Stomach (tissue), 8 donors: ENCODE measurements at regions not wholly inside any gene's neighbourhood (a gene's known extent, or its start where the extent isn't known, plus 50 kb on each side); places are given as distances from the start of the nearest gene placed in this dataset.
"Not testable (repeated sequence)": the region's sequence is repeated elsewhere in the genome, so short reads cannot be mapped to it uniquely, and the experiment has no call there.

ENCODE experiments used
- DNase-seq, 2 donors: peaks; one replicate each; pipeline versions ENCODE4 v3.0.0 to v3.0.0-alpha.2; 2013 to 2019
- H3K27ac ChIP-seq, 5 donors: fragments of 200-600 bp in 4 of 5; sonication (generic) in 4 of 5; one replicate each; pipeline ENCODE4 v1.5.1; 2013 to 2019; ENCODE audit warnings: mild to moderate bottlenecking in 1 of 5, moderate library complexity in 1 of 5
- H3K27me3 ChIP-seq, 3 donors: fragments of 200-600 bp; sonication (generic); one replicate each; pipeline ENCODE4 v1.5.1; 2017 to 2019; ENCODE audit warnings: mixed run types in 1 of 3
- H3K36me3 ChIP-seq, 4 donors: fragments of 200-600 bp; sonication (generic); 1 replicate in 3 of 4; 2 replicates in 1 of 4; pipeline ENCODE4 v1.5.1; 2016 to 2019
- H3K4me1 ChIP-seq, 4 donors: fragments of 200-600 bp; sonication (generic); one replicate each; pipeline ENCODE4 v1.5.1; 2016 to 2019
- H3K4me3 ChIP-seq, 4 donors: fragments of 200-600 bp; sonication (generic) in 3 of 4; one replicate each; pipeline ENCODE4 v1.5.1; 2016 to 2019; ENCODE audit warnings: mild to moderate bottlenecking in 1 of 4
- H3K9me3 ChIP-seq, 4 donors: fragments of 200-600 bp; sonication (generic); one replicate each; pipeline ENCODE4 v1.5.1; 2016 to 2019
- EP300 ChIP-seq: sonication (generic); formaldehyde crosslinking; IDR thresholded peaks from one replicate; pipeline ENCODE4 v1.6.1; 2017; ENCODE audit warnings: antibody characterized with exemption
- POLR2A ChIP-seq, 4 donors: fragments of 450-650 bp; IDR thresholded peaks; one replicate each; pipeline ENCODE4 v1.6.1; 2016; ENCODE audit warnings: antibody characterized with exemption in 4 of 4, control low read depth in 2 of 4, mild to moderate bottlenecking in 1 of 4, moderate library complexity in 1 of 4
- POLR2AphosphoS5 ChIP-seq, 3 donors: sonication (generic); formaldehyde crosslinking; IDR thresholded peaks; one replicate each; pipeline ENCODE4 v1.6.1; 2016; ENCODE audit warnings: antibody characterized with exemption in 3 of 3
- WGBS, 5 donors: extraction: QIAGEN DNeasy Blood & Tissue Kit in 3 of 5; methylation state at CpG; one replicate each; pipeline versions ENCODE4 v1.1.5 to v1.1.7; 2013 to 2018; 5-methylcytosine and 5-hydroxymethylcytosine counted together
- intact Hi-C: fragments of 100-400 bp; cut with DNase I; formaldehyde crosslinking; loops from one replicate; pipeline ENCODE4 v1.15.1; 2023; ENCODE audit warnings: low total_unique reads
- TF ChIP-seq, protein P1 (sequence below), 7 experiments: fragments of 450-650 bp in 4 of 7; fragments of 200-600 bp in 3 of 7; sonication (generic) in 3 of 7; IDR thresholded peaks; one replicate each; pipeline ENCODE4 v1.5.1; 2016 to 2019; ENCODE audit warnings: antibody characterized with exemption in 7 of 7, control low read depth in 2 of 7, mild to moderate bottlenecking in 1 of 7
- donor health status: healthy with polysubstance abuse.
- donor health status: Bipolar disorder and iron deficiency.
- donor health status: healthy.

DNA sequence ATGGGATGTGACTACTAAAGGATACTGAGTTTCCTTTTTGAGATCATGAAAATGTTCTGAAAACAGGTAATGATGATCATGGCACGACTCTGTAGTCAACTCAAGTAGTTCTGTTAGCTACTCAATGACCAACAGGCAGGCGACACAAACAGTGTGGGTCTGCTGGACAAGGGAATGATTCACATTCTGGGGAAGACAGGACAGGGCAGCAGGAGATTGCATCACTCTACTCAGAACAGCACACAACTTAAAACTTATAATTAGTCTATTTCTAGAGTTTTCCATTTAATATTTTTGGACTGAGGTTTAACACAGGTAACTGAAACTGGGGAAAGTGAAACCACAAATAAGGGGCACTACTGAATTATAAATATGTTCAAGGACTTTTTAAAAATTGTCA is 365.2 kb downstream of the PRDM5 start:
- DNase-seq, result no peak
- no peak overlapping the region for H3K27ac ChIP-seq
- no peaks in the 10 kb centered on the region for H3K4me1 ChIP-seq
- TF ChIP-seq POLR2AphosphoS5 (IDR thresholded peaks at IDR 0.05) (no peak), EP300 (no peak), POLR2A (IDR thresholded peaks at IDR 0.05) (no peak)
- TF ChIP-seq, protein P1, sequence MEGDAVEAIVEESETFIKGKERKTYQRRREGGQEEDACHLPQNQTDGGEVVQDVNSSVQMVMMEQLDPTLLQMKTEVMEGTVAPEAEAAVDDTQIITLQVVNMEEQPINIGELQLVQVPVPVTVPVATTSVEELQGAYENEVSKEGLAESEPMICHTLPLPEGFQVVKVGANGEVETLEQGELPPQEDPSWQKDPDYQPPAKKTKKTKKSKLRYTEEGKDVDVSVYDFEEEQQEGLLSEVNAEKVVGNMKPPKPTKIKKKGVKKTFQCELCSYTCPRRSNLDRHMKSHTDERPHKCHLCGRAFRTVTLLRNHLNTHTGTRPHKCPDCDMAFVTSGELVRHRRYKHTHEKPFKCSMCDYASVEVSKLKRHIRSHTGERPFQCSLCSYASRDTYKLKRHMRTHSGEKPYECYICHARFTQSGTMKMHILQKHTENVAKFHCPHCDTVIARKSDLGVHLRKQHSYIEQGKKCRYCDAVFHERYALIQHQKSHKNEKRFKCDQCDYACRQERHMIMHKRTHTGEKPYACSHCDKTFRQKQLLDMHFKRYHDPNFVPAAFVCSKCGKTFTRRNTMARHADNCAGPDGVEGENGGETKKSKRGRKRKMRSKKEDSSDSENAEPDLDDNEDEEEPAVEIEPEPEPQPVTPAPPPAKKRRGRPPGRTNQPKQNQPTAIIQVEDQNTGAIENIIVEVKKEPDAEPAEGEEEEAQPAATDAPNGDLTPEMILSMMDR (IDR thresholded peaks at IDR 0.05), result no peak
- H3K9me3 ChIP-seq, result peaks cover 0 to 19% (median 12%) of the 10 kb centered on the region in 4 donors
- no peaks in the 10 kb centered on the region for H3K36me3 ChIP-seq
- 80 to 95% (median 88%) methylated on average over 2 of the region's 2 CpGs for WGBS, 5 donors
- H3K4me3 ChIP-seq, result no peak overlapping the region
- intact Hi-C loops, result no loop called here
- no peaks in the 10 kb centered on the region for H3K27me3 ChIP-seq

DNA sequence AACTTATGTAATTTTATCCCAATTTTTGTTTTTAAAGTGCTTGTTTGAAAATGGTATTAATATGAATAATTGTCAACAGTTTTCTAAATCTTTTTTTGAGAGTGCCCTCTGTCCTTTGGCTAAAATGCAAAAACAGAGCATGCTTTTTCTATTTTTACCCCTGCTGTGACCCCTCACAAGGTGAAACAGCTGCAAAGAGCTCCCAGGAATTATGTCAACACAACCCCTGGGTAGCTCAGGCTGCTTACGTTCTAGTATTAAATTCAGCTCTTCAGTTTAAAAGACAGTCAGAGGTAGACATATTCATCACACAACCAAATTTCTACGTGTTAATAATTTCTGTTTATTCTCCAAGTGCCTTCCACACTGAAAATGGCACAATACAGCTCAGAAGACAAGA is 367.5 kb downstream of the PRDM5 start:
- WGBS, 5 donors, result 29 to 48% (median 35%) methylated on average over 2 of the region's 2 CpGs
- no peak for DNase-seq
- intact Hi-C loops, result no loop called here
- no peaks in the 10 kb centered on the region for H3K27me3 ChIP-seq
- H3K36me3 ChIP-seq, result no peaks in the 10 kb centered on the region
- no peaks in the 10 kb centered on the region for H3K9me3 ChIP-seq
- no peaks in the 10 kb centered on the region for H3K4me1 ChIP-seq
- H3K4me3 ChIP-seq, result no peak overlapping the region
- no peak overlapping the region for H3K27ac ChIP-seq
- TF ChIP-seq, protein P1 (IDR thresholded peaks at IDR 0.05), result no peak
- TF ChIP-seq EP300, result no peak

DNA sequence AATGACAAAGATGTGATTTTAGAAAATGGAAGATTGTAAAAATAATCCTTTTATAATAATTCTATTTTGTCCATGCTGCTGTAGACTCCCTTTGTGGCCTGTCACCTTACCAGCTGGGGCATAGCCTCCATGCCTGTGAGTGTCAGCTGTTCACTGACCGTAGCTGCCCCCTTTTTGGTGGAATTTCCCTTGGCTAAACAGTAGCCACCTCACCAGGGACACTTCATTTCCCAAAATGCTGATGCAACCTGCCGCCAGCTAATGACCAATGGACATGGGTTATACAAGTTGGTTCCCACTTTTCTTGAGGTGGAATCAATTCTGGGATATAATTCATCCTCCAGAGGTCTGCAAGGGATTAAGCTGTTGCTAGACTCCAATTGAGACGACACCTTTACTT is 368.4 kb downstream of the PRDM5 start:
- H3K4me1 ChIP-seq, result no peaks in the 10 kb centered on the region
- no peaks in the 10 kb centered on the region for H3K36me3 ChIP-seq
- TF ChIP-seq EP300, result no peak
- TF ChIP-seq POLR2A (IDR thresholded peaks at IDR 0.05), result no peak
- TF ChIP-seq, protein P1 (IDR thresholded peaks at IDR 0.05), result no peak
- TF ChIP-seq POLR2AphosphoS5 (IDR thresholded peaks at IDR 0.05), result no peak
- no peak overlapping the region for H3K4me3 ChIP-seq
- no peak overlapping the region for H3K27ac ChIP-seq
- no peak for DNase-seq
- H3K27me3 ChIP-seq, result no peaks in the 10 kb centered on the region
- 66 to 79% (median 78%) methylated on average over 3 of the region's 3 CpGs for WGBS, 5 donors
- no peaks in the 10 kb centered on the region for H3K9me3 ChIP-seq
- intact Hi-C loops, result no loop called here

DNA sequence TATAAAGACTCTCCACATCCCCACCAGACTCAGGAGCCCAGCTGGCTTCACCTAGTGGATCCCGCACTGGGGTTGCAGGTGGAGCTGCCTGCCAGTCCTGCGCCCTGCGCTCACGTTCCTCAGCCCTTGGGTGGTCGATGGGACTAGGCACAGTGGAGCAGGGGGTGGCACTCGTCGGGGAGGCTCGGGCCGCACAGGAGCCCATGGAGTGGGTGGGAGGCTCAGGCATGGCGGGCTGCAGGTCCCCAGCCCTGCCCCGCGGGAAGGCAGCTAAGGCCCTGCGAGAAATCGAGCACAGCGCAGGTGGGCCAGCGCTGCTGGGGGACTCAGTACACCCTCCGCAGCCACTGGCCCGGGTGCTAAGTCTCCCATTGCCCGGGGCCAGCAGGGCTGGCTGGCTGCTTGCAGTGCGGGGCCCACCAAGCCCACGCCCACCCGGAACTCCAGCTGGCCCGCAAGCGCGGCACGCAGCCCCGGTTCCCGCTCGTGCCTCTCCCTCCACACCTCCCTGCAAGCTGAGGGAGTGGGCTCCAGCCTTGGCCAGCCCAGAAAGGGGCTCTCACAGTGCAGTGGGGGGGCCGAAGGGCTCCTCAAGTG is 371.8 kb downstream of the PRDM5 start:
- H3K4me1 ChIP-seq, H3K27ac ChIP-seq, intact Hi-C loops, H3K4me3 ChIP-seq, H3K9me3 ChIP-seq, H3K36me3 ChIP-seq, H3K27me3 ChIP-seq, DNase-seq: not testable (repeated sequence)
- WGBS, 5 donors, result 88 to 98% (median 96%) methylated on average over 7 to 30 of the region's 30 CpGs

DNA sequence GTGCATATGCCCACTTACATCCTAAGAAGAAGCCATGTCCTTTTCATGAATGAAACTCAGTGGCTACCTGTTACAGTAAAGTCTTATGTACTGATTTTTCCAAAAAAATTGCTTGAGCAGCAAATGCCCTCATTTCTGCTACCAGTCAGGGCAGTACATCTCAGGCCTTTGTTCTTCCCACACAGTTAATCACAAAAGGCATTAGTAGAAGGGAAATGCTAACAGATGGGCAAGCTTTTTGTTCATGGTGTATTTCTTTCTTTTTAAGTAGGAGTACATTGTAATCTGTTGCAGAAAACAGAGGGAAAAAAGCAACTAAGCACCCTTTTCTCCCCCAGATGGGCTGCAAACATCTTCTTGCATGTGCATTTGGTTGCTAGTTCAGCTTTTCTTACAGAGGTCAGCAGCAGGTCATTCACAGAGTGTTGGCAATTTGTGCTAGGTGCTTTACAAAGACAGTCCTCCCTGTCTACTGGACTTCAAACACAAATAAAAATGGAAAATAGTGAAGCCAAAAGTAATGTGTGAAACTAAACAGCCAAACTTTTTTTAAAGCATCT is 373.4 kb downstream of the PRDM5 start:
- no peaks in the 10 kb centered on the region for H3K36me3 ChIP-seq
- no peaks in the 10 kb centered on the region for H3K9me3 ChIP-seq
- no peak for TF ChIP-seq POLR2A (IDR thresholded peaks at IDR 0.05)
- no peak for TF ChIP-seq POLR2AphosphoS5 (IDR thresholded peaks at IDR 0.05)
- no peak for TF ChIP-seq EP300
- TF ChIP-seq, protein P1 (IDR thresholded peaks at IDR 0.05), result no peak
- H3K4me3 ChIP-seq, result no peak overlapping the region
- intact Hi-C loops, result no loop called here
- no peaks in the 10 kb centered on the region for H3K4me1 ChIP-seq
- H3K27me3 ChIP-seq, result no peaks in the 10 kb centered on the region
- DNase-seq, result no peak
- no peak overlapping the region for H3K27ac ChIP-seq
